Choroid plexus epithelial cell (primary cell): ENCODE measurements at regions not wholly inside any gene's neighbourhood (a gene's known extent, or its start where the extent isn't known, plus 50 kb on each side); places are given as distances from the start of the nearest gene placed in this dataset.

ENCODE experiments used
- DNase-seq: peaks from one replicate; pipeline ENCODE4 v3.0.0-alpha.2; 2010; ENCODE audit warnings: low read depth
- H3K4me3 ChIP-seq: 2 replicates; pipeline ENCODE4 v1.5.1; 2011; ENCODE audit warnings: low read depth, mild to moderate bottlenecking, control low read depth, low read length, moderate library complexity
- TF ChIP-seq, protein P1 (sequence below): conservative IDR thresholded peaks from 2 replicates; pipeline ENCODE4 v1.5.1; 2011; ENCODE audit warnings: low read depth, mild to moderate bottlenecking, control low read depth, inconsistent platforms, low read length, moderate library complexity

DNA sequence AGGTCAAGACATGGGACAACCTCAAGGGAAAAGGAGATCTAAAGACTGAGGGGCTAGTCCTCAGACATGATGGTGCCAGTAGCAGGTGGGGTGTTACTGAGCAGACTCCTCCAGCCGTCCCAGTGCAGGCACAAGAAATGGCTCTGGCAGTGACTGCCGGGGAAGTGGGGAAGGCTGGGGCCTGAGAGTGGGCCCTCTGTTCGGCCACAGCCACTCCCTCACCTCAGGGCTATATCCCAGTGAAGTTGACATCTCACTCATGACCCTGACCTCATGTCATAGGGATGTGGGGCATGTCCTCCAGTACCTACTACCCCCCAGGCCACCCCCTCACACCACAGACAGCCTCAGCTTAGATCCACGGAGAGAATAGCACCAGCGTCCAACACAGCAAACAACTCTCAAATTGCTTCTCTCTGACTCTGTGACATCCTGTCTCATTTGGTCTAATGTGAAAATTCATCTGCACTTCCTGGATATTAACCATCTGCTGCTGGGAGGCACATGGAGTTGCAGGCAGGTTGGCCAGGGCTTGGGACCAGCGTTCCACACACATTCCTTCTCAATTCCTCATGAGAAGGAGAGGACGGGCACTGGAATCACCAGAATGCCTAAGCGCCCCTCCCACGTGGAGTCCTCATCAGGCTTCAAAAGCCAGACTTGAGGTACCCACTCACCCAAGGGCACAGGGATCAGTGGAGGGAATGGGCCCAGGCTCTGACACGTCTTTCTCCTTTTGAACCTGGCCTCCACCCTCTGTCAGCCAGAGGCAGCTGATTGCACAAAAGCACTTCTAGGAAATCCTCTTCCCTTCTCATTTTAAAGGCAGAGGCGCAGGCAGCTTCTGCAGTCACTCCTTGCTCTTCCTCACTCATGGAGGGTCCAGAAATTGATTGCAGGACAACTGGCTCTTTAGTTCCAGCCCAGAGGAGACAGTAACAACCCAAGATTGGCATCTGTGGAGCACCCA, 163.6 kb upstream of the CST7 start:
- DNase-seq: no peak
- TF ChIP-seq, protein P1, sequence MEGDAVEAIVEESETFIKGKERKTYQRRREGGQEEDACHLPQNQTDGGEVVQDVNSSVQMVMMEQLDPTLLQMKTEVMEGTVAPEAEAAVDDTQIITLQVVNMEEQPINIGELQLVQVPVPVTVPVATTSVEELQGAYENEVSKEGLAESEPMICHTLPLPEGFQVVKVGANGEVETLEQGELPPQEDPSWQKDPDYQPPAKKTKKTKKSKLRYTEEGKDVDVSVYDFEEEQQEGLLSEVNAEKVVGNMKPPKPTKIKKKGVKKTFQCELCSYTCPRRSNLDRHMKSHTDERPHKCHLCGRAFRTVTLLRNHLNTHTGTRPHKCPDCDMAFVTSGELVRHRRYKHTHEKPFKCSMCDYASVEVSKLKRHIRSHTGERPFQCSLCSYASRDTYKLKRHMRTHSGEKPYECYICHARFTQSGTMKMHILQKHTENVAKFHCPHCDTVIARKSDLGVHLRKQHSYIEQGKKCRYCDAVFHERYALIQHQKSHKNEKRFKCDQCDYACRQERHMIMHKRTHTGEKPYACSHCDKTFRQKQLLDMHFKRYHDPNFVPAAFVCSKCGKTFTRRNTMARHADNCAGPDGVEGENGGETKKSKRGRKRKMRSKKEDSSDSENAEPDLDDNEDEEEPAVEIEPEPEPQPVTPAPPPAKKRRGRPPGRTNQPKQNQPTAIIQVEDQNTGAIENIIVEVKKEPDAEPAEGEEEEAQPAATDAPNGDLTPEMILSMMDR: no peak
- H3K4me3 ChIP-seq: no peak overlapping the region

DNA sequence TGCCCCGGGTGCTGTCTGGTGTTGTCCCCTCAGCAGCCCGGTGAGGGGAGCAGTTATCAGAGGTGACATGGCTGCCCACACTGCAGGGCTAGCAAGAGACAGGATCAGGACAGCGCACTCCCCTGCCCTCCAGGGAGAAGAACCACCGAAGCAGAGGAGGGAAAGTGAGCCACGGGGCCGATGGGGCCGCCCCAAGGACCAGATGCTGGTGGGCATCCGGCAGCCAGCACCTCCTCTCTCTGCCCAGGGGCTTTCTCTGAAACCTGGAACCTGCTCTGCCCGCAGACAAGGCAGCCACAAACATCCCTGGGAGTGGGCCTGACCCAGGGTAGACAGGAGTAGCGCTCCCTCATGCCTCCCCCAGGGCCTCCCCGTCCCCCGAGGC, 163.0 kb upstream of the CST7 start:
- DNase-seq: no peak
- H3K4me3 ChIP-seq: no peak overlapping the region
- TF ChIP-seq, protein P1: no peak

DNA sequence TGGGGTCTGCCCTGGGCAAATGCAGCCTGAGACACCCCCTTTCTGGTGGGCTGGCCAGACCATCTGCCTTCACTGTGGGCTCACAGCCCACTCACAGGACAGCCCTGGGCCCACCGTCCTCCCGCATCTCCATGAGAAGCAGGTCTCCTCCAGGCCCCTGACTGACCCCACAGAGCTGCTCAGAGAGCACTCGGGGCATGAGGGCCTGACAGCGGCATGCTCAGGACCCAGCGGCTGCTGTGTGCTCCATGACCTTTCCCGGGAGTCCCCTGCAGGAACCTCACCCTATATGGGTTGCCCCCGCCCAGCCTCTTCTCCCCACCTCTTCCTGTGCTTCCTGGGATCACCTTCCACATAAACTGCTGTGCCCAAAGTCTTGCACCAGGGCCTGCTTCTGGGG, 162.4 kb upstream of the CST7 start:
- no peak for DNase-seq
- H3K4me3 ChIP-seq: no peak overlapping the region
- TF ChIP-seq, protein P1: no peak

DNA sequence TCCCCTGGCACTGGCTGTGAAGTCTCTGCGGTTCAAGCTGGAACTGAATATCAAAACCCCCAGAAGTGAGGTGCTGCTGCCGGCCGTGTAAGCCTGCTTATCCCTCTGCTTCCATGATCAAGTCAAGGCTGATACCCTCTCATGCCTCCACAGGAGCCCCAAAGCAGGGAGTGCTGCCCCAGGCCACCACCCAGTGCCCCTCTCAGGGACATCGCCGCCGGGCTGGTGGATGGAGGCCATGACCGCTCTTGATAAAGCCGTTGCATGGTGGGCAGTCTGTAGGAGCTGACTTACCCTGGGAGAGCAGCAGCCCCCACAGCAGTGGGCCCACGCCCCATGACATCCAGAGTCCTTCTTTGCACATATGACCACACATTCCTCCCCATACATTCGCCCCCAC, 162.0 kb upstream of the CST7 start:
- no peak overlapping the region for H3K4me3 ChIP-seq
- DNase-seq: no peak
- TF ChIP-seq, protein P1: no peak

DNA sequence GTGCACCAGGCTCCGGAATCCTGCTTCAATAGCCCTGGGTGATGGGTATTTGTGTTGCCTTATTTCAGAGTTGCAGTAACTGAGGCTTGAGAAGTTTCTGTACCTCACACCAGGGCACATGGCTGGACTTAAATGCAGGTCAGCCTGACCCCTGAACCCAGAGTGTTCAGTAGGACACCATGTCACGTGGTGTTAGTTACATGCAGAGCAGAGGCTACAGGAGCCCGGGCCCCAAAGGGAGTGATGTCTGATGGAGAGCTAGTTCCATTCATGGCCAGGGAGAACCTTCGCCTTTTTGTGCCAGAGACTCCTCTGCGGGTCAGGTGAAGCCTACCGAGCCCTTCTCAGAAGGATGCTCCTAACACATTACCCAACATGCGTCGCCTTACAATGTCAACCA, 161.4 kb upstream of the CST7 start:
- DNase-seq: no peak
- TF ChIP-seq, protein P1: no peak
- no peak overlapping the region for H3K4me3 ChIP-seq

DNA sequence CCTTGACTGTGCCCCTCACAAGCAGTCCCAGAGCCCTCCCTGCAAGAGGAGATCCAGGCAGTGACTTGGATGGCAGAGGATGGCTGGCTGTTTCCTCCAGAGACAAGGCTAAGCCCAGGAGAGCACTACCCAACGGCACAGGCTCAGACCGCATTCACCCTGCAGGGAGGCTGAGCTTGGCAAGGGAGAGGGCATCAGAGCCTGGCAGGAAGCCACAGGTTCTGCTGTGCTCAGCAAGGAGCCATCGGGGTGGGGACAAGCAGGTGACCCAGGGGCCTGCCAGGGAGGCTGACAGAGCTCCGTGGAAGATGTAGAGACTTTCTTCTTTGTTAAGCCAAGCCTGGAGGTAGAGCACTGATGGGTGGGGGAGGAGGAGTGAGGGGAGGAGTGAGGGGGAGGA, 159.2 kb upstream of the CST7 start:
- TF ChIP-seq, protein P1: no peak
- H3K4me3 ChIP-seq: no peak overlapping the region
- no peak for DNase-seq
